Astrocyte (in vitro differentiated cells and primary cell): ENCODE measurements at regions not wholly inside any gene's neighbourhood (a gene's known extent, or its start where the extent isn't known, plus 50 kb on each side); places are given as distances from the start of the nearest gene placed in this dataset.

ENCODE experiments used
- DNase-seq: peaks from one replicate; pipeline ENCODE4 v3.0.0-alpha.2; 2010; ENCODE audit warnings: low read depth
- FAIRE-seq: peaks from 2 replicates; lab custom pipeline; 2011; peaks lifted over from hg19 to GRCh38; lab: Jason Lieb, UNC
- H2AFZ ChIP-seq: 2 replicates; pipeline ENCODE4 v1.6.0; 2012; ENCODE audit warnings: low read depth, low read length, inconsistent platforms
- H3K27ac ChIP-seq: 2 replicates; pipeline ENCODE4 v1.5.1; 2011; ENCODE audit warnings: low read depth, low read length, inconsistent platforms
- H3K27me3 ChIP-seq: 2 replicates; pipeline ENCODE4 v1.6.0; 2011; ENCODE audit warnings: low read length, inconsistent platforms; ENCODE audit not compliant: insufficient read depth
- H3K36me3 ChIP-seq: 2 replicates; pipeline ENCODE4 v1.5.1; 2011; ENCODE audit warnings: low read length, inconsistent platforms; ENCODE audit not compliant: insufficient read depth
- H3K4me1 ChIP-seq: 2 replicates; pipeline ENCODE4 v1.5.1; 2011; ENCODE audit warnings: low read length, inconsistent platforms; ENCODE audit not compliant: insufficient read depth
- H3K4me2 ChIP-seq: 2 replicates; pipeline ENCODE4 v1.6.0; 2012; ENCODE audit warnings: low read length, inconsistent platforms
- H3K4me3 ChIP-seq: 2 replicates; pipeline ENCODE4 v1.5.1; 2011; ENCODE audit warnings: low read depth, mild to moderate bottlenecking, low read length, inconsistent platforms; ENCODE audit not compliant: insufficient read depth
- H3K79me2 ChIP-seq: 2 replicates; pipeline ENCODE4 v1.6.0; 2012; ENCODE audit warnings: mild to moderate bottlenecking, low read length, inconsistent platforms; ENCODE audit not compliant: insufficient read depth
- H3K9ac ChIP-seq: 2 replicates; pipeline ENCODE4 v1.6.0; 2012; ENCODE audit warnings: mild to moderate bottlenecking, low read length, inconsistent platforms
- H3K9me3 ChIP-seq: 2 replicates; pipeline ENCODE4 v1.5.1; 2012; ENCODE audit warnings: low read depth, mild to moderate bottlenecking, low read length, inconsistent platforms; ENCODE audit not compliant: insufficient read depth
- H4K20me1 ChIP-seq: 2 replicates; pipeline ENCODE4 v1.6.0; 2012; ENCODE audit warnings: low read length, inconsistent platforms; ENCODE audit not compliant: insufficient read depth
- H3K27ac Mint-ChIP-seq: one replicate; pipeline ENCODE4 v1.8.0; 2021; ENCODE audit warnings: mild to moderate bottlenecking, mixed read lengths; ENCODE audit not compliant: unreplicated experiment
- H3K27me3 Mint-ChIP-seq: one replicate; pipeline ENCODE4 v1.8.0; 2021; ENCODE audit warnings: low read depth, mixed read lengths; ENCODE audit not compliant: unreplicated experiment
- H3K36me3 Mint-ChIP-seq: one replicate; pipeline ENCODE4 v1.8.0; 2021; ENCODE audit warnings: low read depth, mixed read lengths; ENCODE audit not compliant: unreplicated experiment
- H3K4me1 Mint-ChIP-seq: one replicate; pipeline ENCODE4 v1.8.0; 2021; ENCODE audit warnings: low read depth, mixed read lengths; ENCODE audit not compliant: unreplicated experiment
- H3K4me3 Mint-ChIP-seq: one replicate; pipeline ENCODE4 v1.8.0; 2021; ENCODE audit warnings: mild to moderate bottlenecking, moderate library complexity, mixed read lengths; ENCODE audit not compliant: unreplicated experiment
- H3K9me3 Mint-ChIP-seq: one replicate; pipeline ENCODE4 v1.8.0; 2021; ENCODE audit warnings: mild to moderate bottlenecking, mixed read lengths; ENCODE audit not compliant: unreplicated experiment
- EZH2 ChIP-seq: IDR thresholded peaks from 2 replicates; pipeline ENCODE4 v1.6.1; 2012; ENCODE audit warnings: mild to moderate bottlenecking, low read length, inconsistent platforms; ENCODE audit not compliant: insufficient read depth
- TF ChIP-seq, protein P1 (sequence below): IDR thresholded peaks from 2 replicates; pipeline ENCODE4 v1.5.1; 2011; ENCODE audit warnings: low read depth, mild to moderate bottlenecking, inconsistent platforms, low read length, moderate library complexity; ENCODE audit not compliant: insufficient read depth

DNA sequence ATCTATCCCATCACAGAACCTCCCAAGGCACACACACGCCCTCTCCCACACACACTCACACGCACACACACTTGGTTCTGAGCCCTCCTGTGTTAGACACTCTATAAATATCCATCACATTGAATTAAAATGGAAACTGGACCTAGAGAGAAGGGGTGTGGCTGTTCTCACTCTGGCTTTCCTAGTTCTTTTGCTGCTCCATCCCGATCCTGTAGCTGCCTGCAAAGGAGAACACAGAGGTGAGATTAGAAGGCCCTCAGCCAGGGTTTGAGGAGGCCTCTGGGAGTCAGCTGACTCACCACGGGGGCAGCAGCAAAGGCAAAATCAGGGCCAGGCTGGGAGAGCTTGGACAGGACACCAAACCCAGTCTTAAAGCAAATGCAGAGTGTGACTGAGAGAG, 192.3 kb upstream of the CADM1 start:
- peak overlapping the region; percentile 61 for H2AFZ ChIP-seq

DNA sequence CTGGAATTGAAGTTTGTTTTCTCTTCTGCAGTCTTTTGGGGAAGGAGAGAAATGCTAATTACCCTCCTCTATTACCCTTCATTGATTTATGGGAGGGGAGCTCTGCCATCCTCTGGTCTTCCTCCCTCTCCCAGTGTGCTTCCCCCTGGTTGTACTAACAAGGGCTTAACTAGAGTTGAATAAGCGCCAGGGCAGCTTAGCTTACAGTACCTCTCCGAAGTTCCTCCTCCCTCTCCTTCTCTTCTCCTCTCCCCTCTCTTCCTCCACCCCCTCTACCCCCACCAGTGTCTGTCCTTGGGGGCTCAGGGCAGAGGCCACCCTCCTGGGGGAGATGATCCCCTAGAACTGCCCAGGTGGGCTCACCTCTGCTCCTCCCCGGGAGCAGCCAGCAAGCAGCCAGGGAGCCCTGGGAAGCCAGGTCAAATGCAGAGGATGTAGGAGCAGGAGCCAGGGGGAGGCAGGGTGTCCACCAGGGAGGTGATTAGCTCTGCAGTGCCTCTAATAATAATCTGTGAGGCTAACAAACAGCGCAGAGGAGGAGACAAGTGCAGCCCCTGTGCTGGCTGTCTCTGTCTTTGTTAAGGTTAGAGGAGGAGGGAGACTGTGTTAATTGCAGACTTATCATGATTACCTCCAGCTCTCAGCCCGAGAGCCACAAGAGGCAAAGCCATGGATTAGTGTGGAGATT, 191.6 kb upstream of the CADM1 start:
- Histone ChIP-seq H3K36me3 (no peaks in the 10 kb centered on the region), H3K27ac (no peak overlapping the region), H3K4me2 (no peak overlapping the region), H3K79me2 (no peaks in the 10 kb centered on the region), H2AFZ (no peak overlapping the region), H3K9ac (no peak overlapping the region), H3K9me3 (peaks cover 2% of the 10 kb centered on the region), H3K4me3 (no peak overlapping the region), H4K20me1 (no peaks in the 10 kb centered on the region), H3K27me3 (no peaks in the 10 kb centered on the region), H3K4me1 (peaks cover 19% of the 10 kb centered on the region)
- no peak for DNase-seq
- Mint-ChIP-seq H3K4me1 (peaks cover 14% of the 10 kb centered on the region), H3K27me3 (peaks cover 4% of the 10 kb centered on the region), H3K4me3 (no peak overlapping the region), H3K36me3 (peaks cover 10% of the 10 kb centered on the region), H3K27ac (no peak overlapping the region), H3K9me3 (no peaks in the 10 kb centered on the region)
- no peak for FAIRE-seq
- TF ChIP-seq EZH2, result no peak
- TF ChIP-seq, protein P1, sequence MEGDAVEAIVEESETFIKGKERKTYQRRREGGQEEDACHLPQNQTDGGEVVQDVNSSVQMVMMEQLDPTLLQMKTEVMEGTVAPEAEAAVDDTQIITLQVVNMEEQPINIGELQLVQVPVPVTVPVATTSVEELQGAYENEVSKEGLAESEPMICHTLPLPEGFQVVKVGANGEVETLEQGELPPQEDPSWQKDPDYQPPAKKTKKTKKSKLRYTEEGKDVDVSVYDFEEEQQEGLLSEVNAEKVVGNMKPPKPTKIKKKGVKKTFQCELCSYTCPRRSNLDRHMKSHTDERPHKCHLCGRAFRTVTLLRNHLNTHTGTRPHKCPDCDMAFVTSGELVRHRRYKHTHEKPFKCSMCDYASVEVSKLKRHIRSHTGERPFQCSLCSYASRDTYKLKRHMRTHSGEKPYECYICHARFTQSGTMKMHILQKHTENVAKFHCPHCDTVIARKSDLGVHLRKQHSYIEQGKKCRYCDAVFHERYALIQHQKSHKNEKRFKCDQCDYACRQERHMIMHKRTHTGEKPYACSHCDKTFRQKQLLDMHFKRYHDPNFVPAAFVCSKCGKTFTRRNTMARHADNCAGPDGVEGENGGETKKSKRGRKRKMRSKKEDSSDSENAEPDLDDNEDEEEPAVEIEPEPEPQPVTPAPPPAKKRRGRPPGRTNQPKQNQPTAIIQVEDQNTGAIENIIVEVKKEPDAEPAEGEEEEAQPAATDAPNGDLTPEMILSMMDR, result no peak

More for the DNA sequence above, 192.3 kb upstream of the CADM1 start:
- no peak overlapping the region for H3K4me3 ChIP-seq
- Mint-ChIP-seq H3K4me1 (peaks cover 14% of the 10 kb centered on the region), H3K27ac (no peak overlapping the region), H3K36me3 (peaks cover 8% of the 10 kb centered on the region), H3K27me3 (peaks cover 4% of the 10 kb centered on the region), H3K9me3 (no peaks in the 10 kb centered on the region), H3K4me3 (no peak overlapping the region)
- FAIRE-seq (no peak), DNase-seq (no peak)
- H3K79me2 ChIP-seq, result no peaks in the 10 kb centered on the region
- no peak overlapping the region for H3K4me2 ChIP-seq
- H3K9ac ChIP-seq, result no peak overlapping the region
- no peaks in the 10 kb centered on the region for H4K20me1 ChIP-seq
- TF ChIP-seq EZH2, result no peak
- TF ChIP-seq, protein P1, result no peak
- H3K36me3 ChIP-seq, result no peaks in the 10 kb centered on the region
- peaks cover 2% of the 10 kb centered on the region for H3K9me3 ChIP-seq
- H3K27me3 ChIP-seq, result no peaks in the 10 kb centered on the region
- H3K4me1 ChIP-seq, result peaks cover 19% of the 10 kb centered on the region
- no peak overlapping the region for H3K27ac ChIP-seq

DNA sequence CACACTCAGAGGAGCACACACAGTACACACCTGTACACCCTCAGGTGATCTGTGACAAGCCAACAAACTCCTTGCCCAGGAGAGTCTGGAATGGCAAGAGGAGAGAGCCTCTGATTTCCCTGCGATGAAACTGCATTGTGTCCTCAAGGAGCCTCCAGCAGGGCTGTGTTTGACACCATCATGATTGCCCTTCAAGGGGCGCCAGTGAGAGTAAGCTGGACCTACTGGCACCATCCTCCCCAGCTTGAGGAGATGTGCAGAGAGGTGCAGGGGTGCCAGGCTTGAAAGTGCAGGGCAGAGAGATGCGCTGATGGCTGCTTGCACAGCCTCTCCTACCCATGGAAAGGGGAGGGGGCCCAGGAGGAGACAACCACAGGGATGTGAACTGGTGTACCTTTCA, 188.8 kb upstream of the CADM1 start:
- Histone ChIP-seq H2AFZ (no peak overlapping the region), H3K4me2 (no peak overlapping the region), H4K20me1 (no peaks in the 10 kb centered on the region), H3K9ac (no peak overlapping the region), H3K4me1 (peaks cover 6% of the 10 kb centered on the region), H3K36me3 (no peaks in the 10 kb centered on the region), H3K27me3 (no peaks in the 10 kb centered on the region), H3K27ac (no peak overlapping the region), H3K9me3 (peaks cover 2% of the 10 kb centered on the region), H3K4me3 (no peak overlapping the region), H3K79me2 (no peaks in the 10 kb centered on the region)
- FAIRE-seq, result no peak
- H3K36me3 Mint-ChIP-seq, result peaks cover 27% of the 10 kb centered on the region
- no peak for TF ChIP-seq EZH2
- TF ChIP-seq, protein P1, result no peak
- H3K4me3 Mint-ChIP-seq, result no peak overlapping the region
- DNase-seq, result no peak
- peaks cover 11% of the 10 kb centered on the region for H3K4me1 Mint-ChIP-seq
- H3K27ac Mint-ChIP-seq, result no peak overlapping the region
- peaks cover 18% of the 10 kb centered on the region for H3K27me3 Mint-ChIP-seq
- no peaks in the 10 kb centered on the region for H3K9me3 Mint-ChIP-seq
